GM10266 (cell line): ENCODE measurements at regions not wholly inside any gene's neighbourhood (a gene's known extent, or its start where the extent isn't known, plus 50 kb on each side); places are given as distances from the start of the nearest gene placed in this dataset.

ENCODE experiments used
- DNase-seq: peaks from one replicate; pipeline ENCODE4 v3.0.0; 2012; ENCODE audit errors: extremely low spot score
- TF ChIP-seq, protein P1 (sequence below): IDR thresholded peaks from 2 replicates; pipeline ENCODE4 v1.5.1; 2012; ENCODE audit warnings: mild to moderate bottlenecking, low read depth; ENCODE audit not compliant: control insufficient read depth, insufficient read depth; ENCODE audit errors: missing control alignments

DNA sequence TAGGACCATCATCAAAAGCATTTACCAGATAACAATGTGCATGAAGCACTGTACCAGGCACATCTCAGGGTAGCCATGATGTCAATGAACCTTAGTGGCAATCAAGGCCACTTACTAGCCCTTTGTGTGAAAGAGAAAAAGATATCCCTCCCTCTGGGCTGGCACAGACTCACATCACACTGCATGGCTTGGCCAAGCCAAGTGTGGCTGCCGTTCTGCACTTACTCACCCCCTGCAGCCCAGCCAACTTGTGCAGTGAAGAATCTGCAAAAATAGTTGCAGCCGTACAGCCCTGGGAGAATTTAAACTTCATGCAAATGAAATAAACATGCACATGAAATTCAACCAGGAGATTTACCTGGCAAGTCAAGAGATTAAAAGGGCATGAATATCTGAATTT, 333.5 kb downstream of the DEPDC1B start:
- TF ChIP-seq, protein P1, sequence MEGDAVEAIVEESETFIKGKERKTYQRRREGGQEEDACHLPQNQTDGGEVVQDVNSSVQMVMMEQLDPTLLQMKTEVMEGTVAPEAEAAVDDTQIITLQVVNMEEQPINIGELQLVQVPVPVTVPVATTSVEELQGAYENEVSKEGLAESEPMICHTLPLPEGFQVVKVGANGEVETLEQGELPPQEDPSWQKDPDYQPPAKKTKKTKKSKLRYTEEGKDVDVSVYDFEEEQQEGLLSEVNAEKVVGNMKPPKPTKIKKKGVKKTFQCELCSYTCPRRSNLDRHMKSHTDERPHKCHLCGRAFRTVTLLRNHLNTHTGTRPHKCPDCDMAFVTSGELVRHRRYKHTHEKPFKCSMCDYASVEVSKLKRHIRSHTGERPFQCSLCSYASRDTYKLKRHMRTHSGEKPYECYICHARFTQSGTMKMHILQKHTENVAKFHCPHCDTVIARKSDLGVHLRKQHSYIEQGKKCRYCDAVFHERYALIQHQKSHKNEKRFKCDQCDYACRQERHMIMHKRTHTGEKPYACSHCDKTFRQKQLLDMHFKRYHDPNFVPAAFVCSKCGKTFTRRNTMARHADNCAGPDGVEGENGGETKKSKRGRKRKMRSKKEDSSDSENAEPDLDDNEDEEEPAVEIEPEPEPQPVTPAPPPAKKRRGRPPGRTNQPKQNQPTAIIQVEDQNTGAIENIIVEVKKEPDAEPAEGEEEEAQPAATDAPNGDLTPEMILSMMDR: no peak
- no peak for DNase-seq

DNA sequence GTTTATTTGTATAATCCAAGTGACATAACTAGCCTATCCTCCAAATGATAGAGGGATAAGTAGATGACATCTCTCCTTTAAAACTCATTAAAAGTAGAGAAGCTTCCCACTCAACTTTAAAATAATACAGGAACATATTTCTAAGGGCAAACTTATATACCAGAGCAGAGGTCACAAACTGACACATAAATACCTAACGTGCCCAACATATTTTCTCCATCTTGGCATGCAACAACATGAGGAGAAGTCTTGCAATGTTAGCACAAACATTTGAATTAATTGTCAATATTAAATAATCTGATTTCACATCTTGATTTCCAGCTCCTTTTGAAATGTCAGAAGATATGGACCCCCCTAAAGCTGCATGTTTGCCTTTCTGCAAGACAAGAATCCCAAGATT, 335.0 kb downstream of the DEPDC1B start:
- DNase-seq: no peak
- TF ChIP-seq, protein P1: no peak

GRCh38 chr5:60362158-60362557, 337.8 kb downstream of the DEPDC1B start:
- TF ChIP-seq, protein P1: no peak
- DNase-seq: no peak

- TF ChIP-seq, protein P1: no peak
- DNase-seq: no peak
Measured at GRCh38 chr5:60360355-60360754, 339.6 kb downstream of the DEPDC1B start.

DNA sequence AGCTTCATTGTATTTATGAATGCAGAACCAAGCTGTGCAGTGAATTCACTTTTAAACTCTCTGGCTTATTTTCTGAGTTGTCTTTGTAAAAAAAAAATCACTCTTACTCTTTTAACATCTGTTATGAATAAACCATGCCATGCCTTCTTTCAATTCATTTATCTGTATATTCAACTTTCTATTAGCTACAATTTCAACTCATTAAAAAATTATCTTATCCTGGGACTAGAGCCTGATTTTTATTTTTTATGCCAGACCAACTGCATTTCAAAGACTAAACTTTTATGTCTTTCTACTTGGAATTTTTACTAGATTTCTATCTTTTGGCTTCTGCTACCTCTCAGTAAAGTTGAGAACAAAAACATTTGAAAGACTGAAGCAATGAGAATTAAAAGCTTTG, 342.7 kb downstream of the DEPDC1B start:
- no peak for DNase-seq
- TF ChIP-seq, protein P1: no peak

GRCh38 chr5:60356745-60357144, 343.2 kb downstream of the DEPDC1B start:
- DNase-seq: no peak
- TF ChIP-seq, protein P1: no peak

- no peak for DNase-seq
- TF ChIP-seq, protein P1: no peak
Measured at GRCh38 chr5:60355181-60355580, 344.8 kb downstream of the DEPDC1B start.
